ENCODE measurements at regions not wholly inside any gene's neighbourhood (a gene's known extent, or its start where the extent isn't known, plus 50 kb on each side); places are given as distances from the start of the nearest gene placed in this dataset.
"Not testable (repeated sequence)": the region's sequence is repeated elsewhere in the genome, so short reads cannot be mapped to it uniquely, and the experiment has no call there.

- Mint-ChIP-seq H3K4me3 (no peak overlapping the region), H3K27ac (no peak overlapping the region)
Measured at GRCh38 chr21:34279883-34280282, 83.9 kb upstream of the KCNE2 start.

GRCh38 chr21:34280389-34280795 is 83.4 kb upstream of the KCNE2 start:
- H3K36me3 Mint-ChIP-seq = no peaks in the 10 kb centered on the region
- H3K27me3 Mint-ChIP-seq = peaks cover 2% of the 10 kb centered on the region
- H3K9me3 Mint-ChIP-seq = no peaks in the 10 kb centered on the region
- no peak overlapping the region for H3K27ac Mint-ChIP-seq
- H3K4me3 Mint-ChIP-seq = no peak overlapping the region
- H3K4me1 Mint-ChIP-seq = no peaks in the 10 kb centered on the region

More at GRCh38 chr21:34279883-34280282, 83.9 kb upstream of the KCNE2 start:
- Mint-ChIP-seq H3K9me3 (no peaks in the 10 kb centered on the region), H3K27me3 (peaks cover 2% of the 10 kb centered on the region), H3K36me3 (no peaks in the 10 kb centered on the region), H3K4me1 (no peaks in the 10 kb centered on the region)

GRCh38 chr21:34280959-34281358 is 82.8 kb upstream of the KCNE2 start:
- Mint-ChIP-seq H3K27ac (no peak overlapping the region), H3K27me3 (peaks cover 2% of the 10 kb centered on the region)

GRCh38 chr21:34282223-34282622 is 81.6 kb upstream of the KCNE2 start:
- no peaks in the 10 kb centered on the region for H3K9me3 Mint-ChIP-seq
- no peak overlapping the region for H3K4me3 Mint-ChIP-seq
- H3K4me1 Mint-ChIP-seq = no peaks in the 10 kb centered on the region
- H3K36me3 Mint-ChIP-seq = peaks cover 2% of the 10 kb centered on the region
- no peak overlapping the region for H3K27ac Mint-ChIP-seq
- no peaks in the 10 kb centered on the region for H3K27me3 Mint-ChIP-seq

More at GRCh38 chr21:34280959-34281358, 82.8 kb upstream of the KCNE2 start:
- Mint-ChIP-seq H3K4me1 (no peaks in the 10 kb centered on the region), H3K9me3 (no peaks in the 10 kb centered on the region), H3K36me3 (no peaks in the 10 kb centered on the region), H3K4me3 (no peak overlapping the region)

GRCh38 chr21:34284666-34285065 is 79.1 kb upstream of the KCNE2 start:
- Mint-ChIP-seq H3K4me1 (no peaks in the 10 kb centered on the region), H3K4me3 (no peak overlapping the region), H3K9me3 (no peaks in the 10 kb centered on the region), H3K36me3 (peaks cover 6% of the 10 kb centered on the region), H3K27ac (no peak overlapping the region), H3K27me3 (no peaks in the 10 kb centered on the region)

GRCh38 chr21:34288042-34288441 is 75.8 kb upstream of the KCNE2 start:
- H3K27me3 Mint-ChIP-seq, H3K9me3 Mint-ChIP-seq, H3K27ac Mint-ChIP-seq, H3K4me1 Mint-ChIP-seq, H3K36me3 Mint-ChIP-seq, H3K4me3 Mint-ChIP-seq: not testable (repeated sequence)

- no peaks in the 10 kb centered on the region for H3K4me1 Mint-ChIP-seq
- H3K4me3 Mint-ChIP-seq = no peak overlapping the region
- H3K9me3 Mint-ChIP-seq = no peaks in the 10 kb centered on the region
- no peak overlapping the region for H3K27ac Mint-ChIP-seq
- peaks cover 6% of the 10 kb centered on the region for H3K36me3 Mint-ChIP-seq
- H3K27me3 Mint-ChIP-seq = no peaks in the 10 kb centered on the region
Measured at GRCh38 chr21:34289856-34290255, 74.0 kb upstream of the KCNE2 start.

- peaks cover 14% of the 10 kb centered on the region for H3K9me3 Mint-ChIP-seq
- no peaks in the 10 kb centered on the region for H3K27me3 Mint-ChIP-seq
- no peaks in the 10 kb centered on the region for H3K4me1 Mint-ChIP-seq
- H3K27ac Mint-ChIP-seq = no peak overlapping the region
- peaks cover 3% of the 10 kb centered on the region for H3K36me3 Mint-ChIP-seq
- no peak overlapping the region for H3K4me3 Mint-ChIP-seq
Measured at GRCh38 chr21:34296878-34297277, 66.9 kb upstream of the KCNE2 start.

GRCh38 chr21:34298534-34299167 is 65.2 kb upstream of the KCNE2 start:
- Mint-ChIP-seq H3K27ac (no peak overlapping the region), H3K4me3 (no peak overlapping the region), H3K4me1 (no peaks in the 10 kb centered on the region), H3K9me3 (peaks cover 14% of the 10 kb centered on the region), H3K36me3 (peaks cover 3% of the 10 kb centered on the region), H3K27me3 (no peaks in the 10 kb centered on the region)

GRCh38 chr21:34299168-34299539 is 64.7 kb upstream of the KCNE2 start:
- Mint-ChIP-seq H3K4me1 (no peaks in the 10 kb centered on the region), H3K27ac (no peak overlapping the region), H3K27me3 (no peaks in the 10 kb centered on the region), H3K4me3 (no peak overlapping the region), H3K9me3 (peaks cover 14% of the 10 kb centered on the region), H3K36me3 (peaks cover 3% of the 10 kb centered on the region)

- peaks cover 14% of the 10 kb centered on the region for H3K9me3 Mint-ChIP-seq
- H3K4me3 Mint-ChIP-seq = no peak overlapping the region
- no peak overlapping the region for H3K27ac Mint-ChIP-seq
- H3K4me1 Mint-ChIP-seq = no peaks in the 10 kb centered on the region
- peaks cover 3% of the 10 kb centered on the region for H3K36me3 Mint-ChIP-seq
- no peaks in the 10 kb centered on the region for H3K27me3 Mint-ChIP-seq
Measured at GRCh38 chr21:34302521-34302920, 61.3 kb upstream of the KCNE2 start.

GRCh38 chr21:34305605-34306604 is 57.9 kb upstream of the KCNE2 start:
- H3K27me3 Mint-ChIP-seq = no peaks in the 10 kb centered on the region
- H3K27ac Mint-ChIP-seq = no peak overlapping the region
- no peaks in the 10 kb centered on the region for H3K4me1 Mint-ChIP-seq
- H3K9me3 Mint-ChIP-seq = peaks cover 3% of the 10 kb centered on the region
- H3K4me3 Mint-ChIP-seq = no peak overlapping the region
- peaks cover 2% of the 10 kb centered on the region for H3K36me3 Mint-ChIP-seq

- no peak overlapping the region for H3K4me3 Mint-ChIP-seq
- H3K27me3 Mint-ChIP-seq = no peaks in the 10 kb centered on the region
- no peak overlapping the region for H3K27ac Mint-ChIP-seq
- no peaks in the 10 kb centered on the region for H3K4me1 Mint-ChIP-seq
- H3K36me3 Mint-ChIP-seq = no peaks in the 10 kb centered on the region
- H3K9me3 Mint-ChIP-seq = no peaks in the 10 kb centered on the region
Measured at GRCh38 chr21:34307991-34308532, 55.7 kb upstream of the KCNE2 start.

- H3K27me3 Mint-ChIP-seq = peaks cover 5% of the 10 kb centered on the region
- no peaks in the 10 kb centered on the region for H3K4me1 Mint-ChIP-seq
- H3K9me3 Mint-ChIP-seq = no peaks in the 10 kb centered on the region
- H3K27ac Mint-ChIP-seq = no peak overlapping the region
- H3K4me3 Mint-ChIP-seq = no peak overlapping the region
- H3K36me3 Mint-ChIP-seq = no peaks in the 10 kb centered on the region
Measured at GRCh38 chr21:34311561-34312330, 52.1 kb upstream of the KCNE2 start.

GRCh38 chr21:34313116-34313515 is 50.7 kb upstream of the KCNE2 start:
- Mint-ChIP-seq H3K27me3 (peaks cover 5% of the 10 kb centered on the region), H3K4me3 (no peak overlapping the region), H3K36me3 (no peaks in the 10 kb centered on the region), H3K9me3 (no peaks in the 10 kb centered on the region), H3K4me1 (no peaks in the 10 kb centered on the region), H3K27ac (no peak overlapping the region)

All from activated naive CD4-positive, alpha-beta T cell treated with anti-CD3 and anti-CD28 coated beads, Interleukin-2, amount 50 U/mL, for 24 hours (primary cell).